ENCODE measurements at regions not wholly inside any gene's neighbourhood (a gene's known extent, or its start where the extent isn't known, plus 50 kb on each side); places are given as distances from the start of the nearest gene placed in this dataset.

DNA sequence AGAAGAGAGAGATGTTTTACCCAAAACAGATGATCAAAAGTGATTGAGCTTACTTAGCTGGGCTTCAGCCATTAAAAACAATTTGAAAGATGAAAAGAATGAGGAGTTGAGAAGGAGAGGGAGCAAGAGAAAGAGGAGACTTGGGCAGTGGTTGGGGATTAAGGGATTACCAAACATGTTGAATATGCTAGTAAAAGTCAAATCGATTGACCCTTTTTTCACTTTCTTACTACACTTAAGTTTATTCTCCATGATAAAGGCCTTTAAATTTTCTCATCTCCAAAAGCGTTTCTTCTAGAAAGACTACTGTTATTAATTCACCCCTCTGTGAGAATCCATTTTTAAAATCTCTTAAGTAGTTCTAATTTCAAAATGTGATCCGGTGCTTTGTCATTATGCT, 1254.0 kb upstream of the PHF14 start:
- TF ChIP-seq, protein P1, sequence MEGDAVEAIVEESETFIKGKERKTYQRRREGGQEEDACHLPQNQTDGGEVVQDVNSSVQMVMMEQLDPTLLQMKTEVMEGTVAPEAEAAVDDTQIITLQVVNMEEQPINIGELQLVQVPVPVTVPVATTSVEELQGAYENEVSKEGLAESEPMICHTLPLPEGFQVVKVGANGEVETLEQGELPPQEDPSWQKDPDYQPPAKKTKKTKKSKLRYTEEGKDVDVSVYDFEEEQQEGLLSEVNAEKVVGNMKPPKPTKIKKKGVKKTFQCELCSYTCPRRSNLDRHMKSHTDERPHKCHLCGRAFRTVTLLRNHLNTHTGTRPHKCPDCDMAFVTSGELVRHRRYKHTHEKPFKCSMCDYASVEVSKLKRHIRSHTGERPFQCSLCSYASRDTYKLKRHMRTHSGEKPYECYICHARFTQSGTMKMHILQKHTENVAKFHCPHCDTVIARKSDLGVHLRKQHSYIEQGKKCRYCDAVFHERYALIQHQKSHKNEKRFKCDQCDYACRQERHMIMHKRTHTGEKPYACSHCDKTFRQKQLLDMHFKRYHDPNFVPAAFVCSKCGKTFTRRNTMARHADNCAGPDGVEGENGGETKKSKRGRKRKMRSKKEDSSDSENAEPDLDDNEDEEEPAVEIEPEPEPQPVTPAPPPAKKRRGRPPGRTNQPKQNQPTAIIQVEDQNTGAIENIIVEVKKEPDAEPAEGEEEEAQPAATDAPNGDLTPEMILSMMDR (IDR thresholded peaks at IDR 0.05; ENCODE audit: poor library complexity), result no peak
- no peak for TF ChIP-seq EZH2 (IDR thresholded peaks at IDR 0.05; ENCODE audit: borderline replicate concordance)

Data from hepatocyte (in vitro differentiated cells).